Astrocyte of the spinal cord (primary cell): ENCODE measurements at regions not wholly inside any gene's neighbourhood (a gene's known extent, or its start where the extent isn't known, plus 50 kb on each side); places are given as distances from the start of the nearest gene placed in this dataset.

Experiments used
- DNase-seq: peaks from one replicate; pipeline ENCODE4 v3.0.0; 2011; ENCODE audit warnings: low read depth, low spot score
- H3K4me3 ChIP-seq: 2 replicates; pipeline ENCODE4 v1.5.1; 2011; ENCODE audit warnings: low read depth, mild to moderate bottlenecking, low read length, moderate library complexity
- in situ Hi-C: cut with HindIII; loops from 2 replicates; pipeline ENCODE4 v1.10.0; 2017; ENCODE audit warnings: low sequenced_read_pairs
- TF ChIP-seq, protein P1 (sequence below): IDR thresholded peaks from 2 replicates; pipeline ENCODE4 v1.5.1; 2012; ENCODE audit warnings: low read depth, mild to moderate bottlenecking, low read length, inconsistent platforms

- TF ChIP-seq, protein P1, sequence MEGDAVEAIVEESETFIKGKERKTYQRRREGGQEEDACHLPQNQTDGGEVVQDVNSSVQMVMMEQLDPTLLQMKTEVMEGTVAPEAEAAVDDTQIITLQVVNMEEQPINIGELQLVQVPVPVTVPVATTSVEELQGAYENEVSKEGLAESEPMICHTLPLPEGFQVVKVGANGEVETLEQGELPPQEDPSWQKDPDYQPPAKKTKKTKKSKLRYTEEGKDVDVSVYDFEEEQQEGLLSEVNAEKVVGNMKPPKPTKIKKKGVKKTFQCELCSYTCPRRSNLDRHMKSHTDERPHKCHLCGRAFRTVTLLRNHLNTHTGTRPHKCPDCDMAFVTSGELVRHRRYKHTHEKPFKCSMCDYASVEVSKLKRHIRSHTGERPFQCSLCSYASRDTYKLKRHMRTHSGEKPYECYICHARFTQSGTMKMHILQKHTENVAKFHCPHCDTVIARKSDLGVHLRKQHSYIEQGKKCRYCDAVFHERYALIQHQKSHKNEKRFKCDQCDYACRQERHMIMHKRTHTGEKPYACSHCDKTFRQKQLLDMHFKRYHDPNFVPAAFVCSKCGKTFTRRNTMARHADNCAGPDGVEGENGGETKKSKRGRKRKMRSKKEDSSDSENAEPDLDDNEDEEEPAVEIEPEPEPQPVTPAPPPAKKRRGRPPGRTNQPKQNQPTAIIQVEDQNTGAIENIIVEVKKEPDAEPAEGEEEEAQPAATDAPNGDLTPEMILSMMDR, result no peak
- DNase-seq, result no peak
- H3K4me3 ChIP-seq, result no peak overlapping the region
- in situ Hi-C loops, result no loop called here
These were observed 75.8 kb upstream of the ZRANB2 start for GRCh38 chr1:71156590-71156989.

DNA sequence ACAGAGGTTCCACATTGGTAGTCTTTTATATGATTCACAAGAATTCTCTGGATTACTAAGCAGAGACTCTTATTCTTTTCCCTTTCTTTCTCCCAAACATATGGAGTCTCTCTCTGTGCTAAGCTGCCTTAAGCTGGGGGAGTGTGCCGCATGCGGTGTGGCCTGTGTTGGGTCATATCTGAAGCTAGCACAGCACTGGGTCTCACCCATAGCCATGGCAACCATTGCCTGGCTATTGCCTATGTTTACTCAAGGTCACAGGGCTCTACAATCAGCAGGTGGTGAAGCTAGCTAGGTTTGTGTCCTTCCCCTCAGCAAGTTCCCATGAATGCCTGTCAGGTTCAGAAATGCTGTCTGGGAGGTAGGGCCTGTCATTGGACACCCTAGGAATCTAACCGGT is 73.6 kb upstream of the ZRANB2 start:
- in situ Hi-C loops, result no loop called here
- H3K4me3 ChIP-seq, result no peak overlapping the region
- DNase-seq, result no peak
- TF ChIP-seq, protein P1, result no peak

DNA sequence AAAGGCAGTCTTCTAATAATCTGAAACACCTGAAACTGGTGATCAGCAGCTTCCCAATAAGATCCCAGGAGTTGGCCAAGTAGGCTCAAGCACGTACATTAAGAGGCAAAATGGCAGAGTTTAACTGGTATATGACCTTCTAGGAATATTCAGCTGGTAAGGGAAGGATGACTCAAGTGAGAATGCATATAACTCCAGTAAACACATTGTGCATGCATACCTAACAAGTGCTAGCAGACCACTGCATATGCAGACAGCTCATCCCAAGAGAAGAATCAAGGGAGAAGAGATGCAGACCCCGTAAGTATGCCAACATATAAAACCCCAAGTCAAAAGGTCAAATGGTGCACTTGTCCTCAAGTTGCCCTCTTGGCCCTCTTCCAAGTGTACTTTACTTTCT is 73.0 kb upstream of the ZRANB2 start:
- in situ Hi-C loops, result no loop called here

GRCh38 chr1:71147637-71148360 is 67.0 kb upstream of the ZRANB2 start:
- no peak for DNase-seq
- in situ Hi-C loops, result no loop called here
- TF ChIP-seq, protein P1, result no peak

More for the DNA sequence above, 73.0 kb upstream of the ZRANB2 start:
- TF ChIP-seq, protein P1, result no peak
- no peak overlapping the region for H3K4me3 ChIP-seq
- DNase-seq, result no peak

DNA sequence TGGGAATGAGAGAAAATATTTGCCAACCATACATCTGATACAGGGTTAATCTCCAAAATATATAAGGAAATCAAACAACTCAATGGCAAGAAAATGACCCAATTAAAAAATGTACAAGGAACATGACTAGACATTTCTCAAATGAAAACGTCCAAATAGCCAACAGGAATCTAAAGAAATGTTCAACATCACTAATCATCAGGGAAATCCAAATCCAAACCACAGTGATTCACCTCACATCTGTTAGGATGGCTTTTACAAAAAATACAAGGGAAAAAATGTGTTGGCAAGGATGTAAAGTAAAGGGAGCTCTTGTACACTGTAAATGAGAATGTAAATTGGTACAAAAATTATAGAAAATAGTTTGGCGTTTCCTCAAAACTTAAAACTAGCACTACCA is 54.7 kb upstream of the ZRANB2 start:
- TF ChIP-seq, protein P1, result no peak
- peak; percentile 40 for DNase-seq
- no peak overlapping the region for H3K4me3 ChIP-seq
- in situ Hi-C loops, result no loop called here

More at GRCh38 chr1:71147637-71148360, 67.0 kb upstream of the ZRANB2 start:
- H3K4me3 ChIP-seq, result no peak overlapping the region
